ENCODE measurements at regions not wholly inside any gene's neighbourhood (a gene's known extent, or its start where the extent isn't known, plus 50 kb on each side); places are given as distances from the start of the nearest gene placed in this dataset.

DNA sequence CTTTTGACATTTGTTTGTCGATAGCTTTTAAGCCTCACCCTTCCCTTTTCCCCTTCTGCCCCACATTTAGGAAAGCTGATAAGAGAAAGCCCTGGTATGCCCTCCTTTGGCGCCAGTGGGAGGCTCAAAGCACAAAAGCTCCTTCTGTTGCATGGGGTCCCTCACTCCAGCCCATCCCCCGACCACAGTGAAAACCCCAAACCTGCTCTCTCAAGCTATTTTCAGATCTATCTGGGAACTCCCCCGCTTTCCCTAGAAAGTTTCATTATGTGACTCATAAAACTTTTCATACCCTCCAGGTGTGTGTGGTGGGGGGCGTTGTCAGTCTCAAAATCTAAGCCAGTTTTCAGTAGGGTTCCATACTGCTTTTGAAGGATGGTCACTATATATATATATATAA is 259.0 kb upstream of the PCDH7 start:
- H3K4me3 ChIP-seq (ENCODE audit: low read length in 3 of 3): no peak overlapping the region
- DNase-seq (no peak), FAIRE-seq (no peak)
- no peaks in the 10 kb centered on the region for H3K9me3 ChIP-seq (ENCODE audit: control insufficient read depth in 2 of 3, insufficient read depth in 1 of 3, low read length in 3 of 3)
- no peaks in the 10 kb centered on the region for H3K27me3 ChIP-seq (ENCODE audit: control insufficient read depth, insufficient read depth, low read length)
- intact Hi-C loops (cut with DNase I): no loop called here
- H3K27ac ChIP-seq (ENCODE audit: low read depth in 2 of 2, low read length in 2 of 2): no peak overlapping the region
- no peaks in the 10 kb centered on the region for H3K36me3 ChIP-seq (ENCODE audit: control insufficient read depth in 2 of 3, insufficient read depth in 3 of 3, low read length in 3 of 3)
- no peaks in the 10 kb centered on the region for H3K4me1 ChIP-seq (ENCODE audit: control insufficient read depth in 2 of 3, insufficient read depth in 2 of 3, low read depth in 1 of 3, low read length in 3 of 3)
- H3K9ac ChIP-seq (ENCODE audit: low read length in 3 of 3): no peak overlapping the region
- TF ChIP-seq, protein P1, sequence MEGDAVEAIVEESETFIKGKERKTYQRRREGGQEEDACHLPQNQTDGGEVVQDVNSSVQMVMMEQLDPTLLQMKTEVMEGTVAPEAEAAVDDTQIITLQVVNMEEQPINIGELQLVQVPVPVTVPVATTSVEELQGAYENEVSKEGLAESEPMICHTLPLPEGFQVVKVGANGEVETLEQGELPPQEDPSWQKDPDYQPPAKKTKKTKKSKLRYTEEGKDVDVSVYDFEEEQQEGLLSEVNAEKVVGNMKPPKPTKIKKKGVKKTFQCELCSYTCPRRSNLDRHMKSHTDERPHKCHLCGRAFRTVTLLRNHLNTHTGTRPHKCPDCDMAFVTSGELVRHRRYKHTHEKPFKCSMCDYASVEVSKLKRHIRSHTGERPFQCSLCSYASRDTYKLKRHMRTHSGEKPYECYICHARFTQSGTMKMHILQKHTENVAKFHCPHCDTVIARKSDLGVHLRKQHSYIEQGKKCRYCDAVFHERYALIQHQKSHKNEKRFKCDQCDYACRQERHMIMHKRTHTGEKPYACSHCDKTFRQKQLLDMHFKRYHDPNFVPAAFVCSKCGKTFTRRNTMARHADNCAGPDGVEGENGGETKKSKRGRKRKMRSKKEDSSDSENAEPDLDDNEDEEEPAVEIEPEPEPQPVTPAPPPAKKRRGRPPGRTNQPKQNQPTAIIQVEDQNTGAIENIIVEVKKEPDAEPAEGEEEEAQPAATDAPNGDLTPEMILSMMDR (IDR thresholded peaks at IDR 0.05; ENCODE audit: borderline replicate concordance, extremely low read depth, insufficient read depth): no peak

DNA sequence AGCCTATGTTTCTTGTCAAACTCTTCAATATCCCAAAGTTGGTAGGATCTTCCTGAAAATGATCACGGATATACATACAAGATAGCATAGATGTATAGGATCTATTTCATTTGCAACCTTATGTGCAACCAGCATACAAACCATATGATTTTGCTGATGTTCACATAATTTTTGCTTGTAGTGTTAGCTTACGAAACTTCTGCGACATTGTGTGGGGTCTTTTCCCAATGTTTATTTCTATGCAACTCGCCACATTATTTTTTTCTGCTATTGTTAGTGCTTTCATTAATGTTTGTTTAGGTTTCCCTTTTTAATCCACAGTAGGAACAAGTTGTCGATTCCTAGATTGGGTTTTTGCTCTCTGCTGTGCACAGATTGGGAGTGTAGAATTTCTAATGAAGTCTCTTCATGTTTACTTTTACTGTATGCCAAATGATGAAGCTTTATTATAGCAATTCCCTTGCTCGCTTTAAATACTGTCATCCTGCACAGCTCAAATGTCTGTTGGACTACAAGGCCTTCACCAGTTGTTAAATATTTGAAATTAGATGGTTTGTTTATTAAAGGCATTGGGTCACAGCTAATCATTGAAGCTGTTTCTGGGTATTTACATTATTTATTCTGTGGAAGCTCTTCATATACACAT is 257.6 kb upstream of the PCDH7 start:
- H3K9ac ChIP-seq (ENCODE audit: low read length in 3 of 3): no peak overlapping the region

DNA sequence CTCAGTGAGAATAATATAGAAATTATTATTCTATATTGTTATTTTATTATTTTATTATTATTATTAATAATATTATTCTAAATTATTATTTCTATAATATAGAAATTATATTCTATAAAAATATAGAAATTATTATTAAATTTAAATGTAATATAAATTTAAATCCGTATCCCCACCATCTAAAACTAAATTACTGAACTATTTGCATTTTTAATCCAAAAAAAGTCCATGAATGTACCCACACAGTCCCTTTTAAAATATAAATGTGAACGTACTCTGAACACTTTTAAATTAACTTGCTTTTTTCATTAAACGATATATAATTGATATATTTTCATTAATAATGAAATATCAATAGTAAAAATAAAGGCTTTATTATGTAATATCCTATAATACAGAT is 248.3 kb upstream of the PCDH7 start:
- FAIRE-seq (peak; percentile 97), DNase-seq (no peak)
- H3K9ac ChIP-seq (ENCODE audit: low read length in 3 of 3): no peak overlapping the region
- H3K4me1 ChIP-seq (ENCODE audit: control insufficient read depth in 2 of 3, insufficient read depth in 2 of 3, low read depth in 1 of 3, low read length in 3 of 3): no peaks in the 10 kb centered on the region
- intact Hi-C loops (cut with DNase I): no loop called here
- TF ChIP-seq, protein P1 (IDR thresholded peaks at IDR 0.05; ENCODE audit: borderline replicate concordance, extremely low read depth, insufficient read depth): no peak
- no peak overlapping the region for H3K27ac ChIP-seq (ENCODE audit: low read depth in 2 of 2, low read length in 2 of 2)
- H3K36me3 ChIP-seq (ENCODE audit: control insufficient read depth in 2 of 3, insufficient read depth in 3 of 3, low read length in 3 of 3): no peaks in the 10 kb centered on the region
- H3K27me3 ChIP-seq (ENCODE audit: control insufficient read depth, insufficient read depth, low read length): no peaks in the 10 kb centered on the region
- no peaks in the 10 kb centered on the region for H3K9me3 ChIP-seq (ENCODE audit: control insufficient read depth in 2 of 3, insufficient read depth in 1 of 3, low read length in 3 of 3)
- H3K4me3 ChIP-seq (ENCODE audit: low read length in 3 of 3): no peak overlapping the region

More for the DNA sequence above, 257.6 kb upstream of the PCDH7 start:
- DNase-seq (no peak), FAIRE-seq (no peak)
- Histone ChIP-seq H3K4me1 (ENCODE audit: control insufficient read depth in 2 of 3, insufficient read depth in 2 of 3, low read depth in 1 of 3, low read length in 3 of 3) (no peaks in the 10 kb centered on the region), H3K27ac (ENCODE audit: low read depth in 2 of 2, low read length in 2 of 2) (no peak overlapping the region), H3K9me3 (ENCODE audit: control insufficient read depth in 2 of 3, insufficient read depth in 1 of 3, low read length in 3 of 3) (no peaks in the 10 kb centered on the region), H3K36me3 (ENCODE audit: control insufficient read depth in 2 of 3, insufficient read depth in 3 of 3, low read length in 3 of 3) (no peaks in the 10 kb centered on the region), H3K27me3 (ENCODE audit: control insufficient read depth, insufficient read depth, low read length) (no peaks in the 10 kb centered on the region), H3K4me3 (ENCODE audit: low read length in 3 of 3) (no peak overlapping the region)
- TF ChIP-seq, protein P1 (IDR thresholded peaks at IDR 0.05; ENCODE audit: borderline replicate concordance, extremely low read depth, insufficient read depth): no peak
- intact Hi-C loops (cut with DNase I): no loop called here

DNA sequence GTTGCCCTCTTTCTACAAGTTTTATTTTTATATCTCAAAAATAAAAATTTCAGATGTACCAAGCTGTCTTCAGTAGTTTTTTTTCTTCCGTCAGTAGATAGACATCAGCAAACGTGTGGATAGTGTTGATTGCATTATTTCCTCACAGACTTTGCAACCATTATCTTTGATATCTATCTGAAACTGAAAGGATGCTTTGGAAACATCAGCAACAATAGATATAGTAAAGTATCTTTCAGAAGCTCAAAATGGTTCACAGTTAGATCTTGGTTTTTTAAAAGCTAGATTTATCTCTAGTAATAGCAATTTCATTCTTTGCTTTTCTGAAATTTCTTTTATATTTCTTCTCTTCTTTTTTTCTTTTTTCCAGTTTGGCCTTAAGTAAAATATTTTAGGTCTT is 246.9 kb upstream of the PCDH7 start:
- Histone ChIP-seq H3K4me1 (ENCODE audit: control insufficient read depth in 2 of 3, insufficient read depth in 2 of 3, low read depth in 1 of 3, low read length in 3 of 3) (no peaks in the 10 kb centered on the region), H3K9ac (ENCODE audit: low read length in 3 of 3) (no peak overlapping the region), H3K36me3 (ENCODE audit: control insufficient read depth in 2 of 3, insufficient read depth in 3 of 3, low read length in 3 of 3) (no peaks in the 10 kb centered on the region), H3K27me3 (ENCODE audit: control insufficient read depth, insufficient read depth, low read length) (no peaks in the 10 kb centered on the region), H3K4me3 (ENCODE audit: low read length in 3 of 3) (no peak overlapping the region), H3K27ac (ENCODE audit: low read depth in 2 of 2, low read length in 2 of 2) (no peak overlapping the region), H3K9me3 (ENCODE audit: control insufficient read depth in 2 of 3, insufficient read depth in 1 of 3, low read length in 3 of 3) (no peaks in the 10 kb centered on the region)
- no peak for DNase-seq
- no peak for FAIRE-seq
- TF ChIP-seq, protein P1 (IDR thresholded peaks at IDR 0.05; ENCODE audit: borderline replicate concordance, extremely low read depth, insufficient read depth): no peak
- intact Hi-C loops (cut with DNase I): no loop called here
